ENCODE measurements at regions not wholly inside any gene's neighbourhood (a gene's known extent, or its start where the extent isn't known, plus 50 kb on each side); places are given as distances from the start of the nearest gene placed in this dataset.

DNA sequence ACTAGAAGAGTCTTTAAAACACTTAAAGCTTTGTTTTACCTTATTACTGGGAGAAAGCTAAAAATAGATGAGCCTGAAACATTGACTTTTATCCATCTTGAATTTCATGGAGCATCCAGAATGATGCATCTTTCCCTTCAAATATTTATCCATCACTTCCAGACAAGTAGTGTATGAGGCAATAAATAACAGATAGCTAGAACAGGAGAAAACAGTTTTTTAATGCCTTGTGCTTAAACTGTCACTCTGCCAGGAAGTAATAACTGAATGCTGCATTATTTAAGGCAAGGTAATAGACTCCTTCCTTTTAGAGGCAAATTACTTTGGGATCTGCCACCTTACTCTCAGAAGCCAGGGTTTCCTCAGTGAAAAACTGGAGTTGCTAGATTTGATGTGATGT is 225.8 kb upstream of the NAALADL2 start:
- TF ChIP-seq, protein P1, sequence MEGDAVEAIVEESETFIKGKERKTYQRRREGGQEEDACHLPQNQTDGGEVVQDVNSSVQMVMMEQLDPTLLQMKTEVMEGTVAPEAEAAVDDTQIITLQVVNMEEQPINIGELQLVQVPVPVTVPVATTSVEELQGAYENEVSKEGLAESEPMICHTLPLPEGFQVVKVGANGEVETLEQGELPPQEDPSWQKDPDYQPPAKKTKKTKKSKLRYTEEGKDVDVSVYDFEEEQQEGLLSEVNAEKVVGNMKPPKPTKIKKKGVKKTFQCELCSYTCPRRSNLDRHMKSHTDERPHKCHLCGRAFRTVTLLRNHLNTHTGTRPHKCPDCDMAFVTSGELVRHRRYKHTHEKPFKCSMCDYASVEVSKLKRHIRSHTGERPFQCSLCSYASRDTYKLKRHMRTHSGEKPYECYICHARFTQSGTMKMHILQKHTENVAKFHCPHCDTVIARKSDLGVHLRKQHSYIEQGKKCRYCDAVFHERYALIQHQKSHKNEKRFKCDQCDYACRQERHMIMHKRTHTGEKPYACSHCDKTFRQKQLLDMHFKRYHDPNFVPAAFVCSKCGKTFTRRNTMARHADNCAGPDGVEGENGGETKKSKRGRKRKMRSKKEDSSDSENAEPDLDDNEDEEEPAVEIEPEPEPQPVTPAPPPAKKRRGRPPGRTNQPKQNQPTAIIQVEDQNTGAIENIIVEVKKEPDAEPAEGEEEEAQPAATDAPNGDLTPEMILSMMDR (IDR thresholded peaks at IDR 0.05) = no peak
- no peak for TF ChIP-seq POLR2A (IDR thresholded peaks at IDR 0.05)
- TF ChIP-seq EP300 (IDR thresholded peaks at IDR 0.05) = no peak

All from tibial nerve (tissue), 4 donors.